ENCODE measurements at regions not wholly inside any gene's neighbourhood (a gene's known extent, or its start where the extent isn't known, plus 50 kb on each side); places are given as distances from the start of the nearest gene placed in this dataset.

DNA sequence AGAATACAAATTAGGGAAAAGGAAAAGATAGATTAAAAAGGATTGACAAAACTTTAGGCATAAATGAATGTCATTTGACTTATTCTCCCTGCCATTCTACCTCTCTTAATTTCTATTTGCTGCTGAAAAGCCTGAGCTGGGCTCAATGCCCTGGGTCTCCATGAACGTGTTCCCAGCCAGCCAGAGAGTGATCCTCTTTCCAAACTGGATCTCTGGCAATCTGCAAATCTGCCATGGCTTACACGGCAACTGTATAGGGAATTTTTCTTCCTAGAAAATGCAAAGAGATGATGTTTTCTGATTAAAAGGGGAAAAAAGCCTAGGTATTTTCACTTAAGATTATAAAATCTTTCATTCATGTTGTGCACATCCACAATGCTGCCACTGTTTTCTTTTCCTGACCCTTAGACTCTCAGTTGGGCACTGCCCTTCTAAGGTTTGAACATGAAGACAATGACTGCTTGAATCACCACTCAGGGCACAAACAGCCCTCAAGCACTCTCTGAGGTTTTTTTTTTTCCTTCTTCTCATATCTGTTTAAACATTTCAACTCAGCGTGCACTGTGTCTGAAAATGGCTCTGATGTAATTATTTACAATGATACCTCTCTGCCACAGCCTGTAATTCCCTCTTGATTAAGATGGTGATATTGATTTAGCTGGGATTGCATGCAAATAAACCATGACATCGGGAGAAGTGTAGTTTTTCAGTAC, 60.3 kb downstream of the DACT1 start:
- peak overlapping the region; percentile 14 for H3K27ac ChIP-seq (ENCODE audit: low read length)
- H3K4me3 ChIP-seq (ENCODE audit: low read length) = no peak overlapping the region
- no peaks in the 10 kb centered on the region for H3K27me3 ChIP-seq (ENCODE audit: insufficient read depth, low read depth, low read length)
- TF ChIP-seq SMC3 (conservative IDR thresholded peaks at IDR 0.05; ENCODE audit: poor library complexity) = no peak
- TF ChIP-seq TAF1 (IDR thresholded peaks at IDR 0.05; ENCODE audit: low read depth) = no peak
- no peak for TF ChIP-seq RAD21 (conservative IDR thresholded peaks at IDR 0.05)
- no peak for TF ChIP-seq EP300 (conservative IDR thresholded peaks at IDR 0.05; ENCODE audit: poor library complexity, severe bottlenecking)
- no peak overlapping the region for H3K9ac ChIP-seq (ENCODE audit: low read length)
- no peak overlapping the region for H3K4me2 ChIP-seq (ENCODE audit: low read length)
- H2AFZ ChIP-seq (ENCODE audit: low read depth, low read length) = peak overlapping the region; percentile 5
- H3K79me2 ChIP-seq (replicated peaks; ENCODE audit: insufficient read depth, low read length) = no peaks in the 10 kb centered on the region
- H3F3A ChIP-seq (ENCODE audit: insufficient read depth, low read length, poor library complexity, severe bottlenecking) = no peaks in the 10 kb centered on the region
- H3K9me2 ChIP-seq (ENCODE audit: insufficient read depth, low read length) = no peaks in the 10 kb centered on the region
- no peaks in the 10 kb centered on the region for H4K20me1 ChIP-seq (ENCODE audit: insufficient read depth)
- no peaks in the 10 kb centered on the region for H3K9me3 ChIP-seq (ENCODE audit: low read length)
- no peaks in the 10 kb centered on the region for H3K36me3 ChIP-seq (ENCODE audit: insufficient read depth, low read length)

DNA sequence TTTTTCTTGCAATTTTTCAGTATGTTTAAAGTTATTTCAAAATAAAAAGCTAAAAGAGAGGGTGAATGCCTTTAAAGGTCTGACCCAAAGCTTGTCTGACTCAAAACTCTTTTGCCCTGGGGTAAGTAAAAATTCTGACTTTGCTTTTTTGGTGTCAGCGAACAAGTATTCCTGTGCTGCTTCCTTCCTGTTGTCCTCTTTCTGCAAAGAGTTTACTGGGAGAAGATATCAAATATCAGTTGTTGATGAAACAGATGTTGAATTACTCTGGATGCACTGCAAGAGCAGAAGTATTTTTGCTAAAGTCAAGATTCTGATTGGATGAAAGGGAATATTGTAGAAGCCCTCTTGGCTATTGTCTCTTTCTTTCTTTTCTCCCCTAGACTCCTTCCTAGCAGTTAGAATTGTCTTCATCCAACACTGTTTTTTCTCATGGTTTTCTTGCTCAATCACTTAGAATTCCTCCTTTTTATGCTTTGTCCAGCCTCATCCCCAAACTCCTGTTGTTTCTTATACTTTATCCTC, 62.0 kb downstream of the DACT1 start:
- Histone ChIP-seq H3K27ac (ENCODE audit: low read length) (no peak overlapping the region), H3K79me2 (replicated peaks; ENCODE audit: insufficient read depth, low read length) (no peaks in the 10 kb centered on the region), H3K9ac (ENCODE audit: low read length) (no peak overlapping the region), H3K9me3 (ENCODE audit: low read length) (no peaks in the 10 kb centered on the region), H3K4me3 (ENCODE audit: low read length) (no peak overlapping the region), H4K20me1 (ENCODE audit: insufficient read depth) (no peaks in the 10 kb centered on the region), H3K4me2 (ENCODE audit: low read length) (no peak overlapping the region), H3K36me3 (ENCODE audit: insufficient read depth, low read length) (no peaks in the 10 kb centered on the region), H3K27me3 (ENCODE audit: insufficient read depth, low read depth, low read length) (no peaks in the 10 kb centered on the region), H3F3A (ENCODE audit: insufficient read depth, low read length, poor library complexity, severe bottlenecking) (no peaks in the 10 kb centered on the region), H2AFZ (ENCODE audit: low read depth, low read length) (no peak overlapping the region), H3K9me2 (ENCODE audit: insufficient read depth, low read length) (no peaks in the 10 kb centered on the region)
- TF ChIP-seq EP300 (conservative IDR thresholded peaks at IDR 0.05; ENCODE audit: poor library complexity, severe bottlenecking) (no peak), RAD21 (conservative IDR thresholded peaks at IDR 0.05) (no peak), REST (IDR thresholded peaks at IDR 0.05; ENCODE audit: borderline replicate concordance) (no peak)

DNA sequence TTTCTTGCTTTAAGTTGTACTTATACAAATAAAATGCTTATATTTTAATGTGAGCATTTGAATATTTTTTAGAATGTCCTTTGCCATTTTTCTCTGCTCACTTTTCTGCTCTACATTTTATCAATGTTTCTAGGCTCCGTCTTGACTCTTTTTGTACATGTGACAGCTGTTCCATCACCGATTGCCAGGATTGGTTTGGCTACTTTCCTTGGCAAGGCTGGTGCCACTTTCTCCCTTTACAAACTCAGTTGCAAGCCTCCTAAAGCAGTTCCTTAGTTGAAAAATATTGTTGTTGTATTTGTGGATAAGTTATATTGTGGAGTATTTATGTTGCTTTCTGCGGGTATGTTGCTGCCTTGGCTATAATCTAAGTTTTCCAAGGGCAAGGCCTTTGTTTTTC, 63.4 kb downstream of the DACT1 start:
- Histone ChIP-seq H3F3A (ENCODE audit: insufficient read depth, low read length, poor library complexity, severe bottlenecking) (no peaks in the 10 kb centered on the region), H3K4me2 (ENCODE audit: low read length) (no peak overlapping the region), H3K9ac (ENCODE audit: low read length) (no peak overlapping the region), H3K27me3 (ENCODE audit: insufficient read depth, low read depth, low read length) (no peaks in the 10 kb centered on the region), H3K36me3 (ENCODE audit: insufficient read depth, low read length) (no peaks in the 10 kb centered on the region), H2AFZ (ENCODE audit: low read depth, low read length) (no peak overlapping the region), H3K79me2 (replicated peaks; ENCODE audit: insufficient read depth, low read length) (no peaks in the 10 kb centered on the region), H4K20me1 (ENCODE audit: insufficient read depth) (no peaks in the 10 kb centered on the region), H3K4me3 (ENCODE audit: low read length) (no peak overlapping the region), H3K9me2 (ENCODE audit: insufficient read depth, low read length) (no peaks in the 10 kb centered on the region), H3K9me3 (ENCODE audit: low read length) (no peaks in the 10 kb centered on the region), H3K27ac (ENCODE audit: low read length) (no peak overlapping the region)
- TF ChIP-seq, protein P1, sequence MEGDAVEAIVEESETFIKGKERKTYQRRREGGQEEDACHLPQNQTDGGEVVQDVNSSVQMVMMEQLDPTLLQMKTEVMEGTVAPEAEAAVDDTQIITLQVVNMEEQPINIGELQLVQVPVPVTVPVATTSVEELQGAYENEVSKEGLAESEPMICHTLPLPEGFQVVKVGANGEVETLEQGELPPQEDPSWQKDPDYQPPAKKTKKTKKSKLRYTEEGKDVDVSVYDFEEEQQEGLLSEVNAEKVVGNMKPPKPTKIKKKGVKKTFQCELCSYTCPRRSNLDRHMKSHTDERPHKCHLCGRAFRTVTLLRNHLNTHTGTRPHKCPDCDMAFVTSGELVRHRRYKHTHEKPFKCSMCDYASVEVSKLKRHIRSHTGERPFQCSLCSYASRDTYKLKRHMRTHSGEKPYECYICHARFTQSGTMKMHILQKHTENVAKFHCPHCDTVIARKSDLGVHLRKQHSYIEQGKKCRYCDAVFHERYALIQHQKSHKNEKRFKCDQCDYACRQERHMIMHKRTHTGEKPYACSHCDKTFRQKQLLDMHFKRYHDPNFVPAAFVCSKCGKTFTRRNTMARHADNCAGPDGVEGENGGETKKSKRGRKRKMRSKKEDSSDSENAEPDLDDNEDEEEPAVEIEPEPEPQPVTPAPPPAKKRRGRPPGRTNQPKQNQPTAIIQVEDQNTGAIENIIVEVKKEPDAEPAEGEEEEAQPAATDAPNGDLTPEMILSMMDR (IDR thresholded peaks at IDR 0.05; ENCODE audit: poor library complexity, severe bottlenecking) = no peak
- TF ChIP-seq EZH2 (IDR thresholded peaks at IDR 0.05; ENCODE audit: borderline replicate concordance, insufficient read depth, low read length, poor library complexity, severe bottlenecking) = no peak
